WI38 (cell line): ENCODE measurements at regions not wholly inside any gene's neighbourhood (a gene's known extent, or its start where the extent isn't known, plus 50 kb on each side); places are given as distances from the start of the nearest gene placed in this dataset.

Source experiments
- H3K4me3 ChIP-seq: 2 replicates; pipeline ENCODE4 v1.5.1; 2011; ENCODE audit warnings: low read depth, mild to moderate bottlenecking, control low read depth, low read length
- CTCF ChIP-seq: IDR thresholded peaks from 2 replicates; pipeline ENCODE4 v1.5.1; 2012; ENCODE audit warnings: low read depth, mild to moderate bottlenecking, control low read depth, low read length

DNA sequence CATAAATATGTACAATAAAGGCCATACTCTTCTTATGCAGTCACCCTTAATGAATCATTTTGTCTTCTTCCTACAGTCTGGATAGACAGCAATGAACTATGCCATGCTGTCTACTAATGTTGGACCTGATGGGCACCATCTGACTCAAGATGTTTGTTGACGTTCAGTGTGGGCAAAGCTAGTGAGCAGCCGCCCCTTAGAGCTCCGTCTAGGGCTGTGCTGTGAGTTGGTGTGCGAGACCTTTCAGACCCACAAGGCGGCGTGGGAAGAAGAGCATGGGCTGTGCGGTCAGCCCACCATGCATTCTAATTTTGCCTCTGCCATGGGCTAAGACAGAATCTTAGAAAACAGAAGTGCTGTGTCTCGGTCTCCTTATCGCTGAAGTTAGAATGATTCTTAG is 829.4 kb downstream of the QKI start:
- H3K4me3 ChIP-seq: no peak overlapping the region
- no peak for TF ChIP-seq CTCF

DNA sequence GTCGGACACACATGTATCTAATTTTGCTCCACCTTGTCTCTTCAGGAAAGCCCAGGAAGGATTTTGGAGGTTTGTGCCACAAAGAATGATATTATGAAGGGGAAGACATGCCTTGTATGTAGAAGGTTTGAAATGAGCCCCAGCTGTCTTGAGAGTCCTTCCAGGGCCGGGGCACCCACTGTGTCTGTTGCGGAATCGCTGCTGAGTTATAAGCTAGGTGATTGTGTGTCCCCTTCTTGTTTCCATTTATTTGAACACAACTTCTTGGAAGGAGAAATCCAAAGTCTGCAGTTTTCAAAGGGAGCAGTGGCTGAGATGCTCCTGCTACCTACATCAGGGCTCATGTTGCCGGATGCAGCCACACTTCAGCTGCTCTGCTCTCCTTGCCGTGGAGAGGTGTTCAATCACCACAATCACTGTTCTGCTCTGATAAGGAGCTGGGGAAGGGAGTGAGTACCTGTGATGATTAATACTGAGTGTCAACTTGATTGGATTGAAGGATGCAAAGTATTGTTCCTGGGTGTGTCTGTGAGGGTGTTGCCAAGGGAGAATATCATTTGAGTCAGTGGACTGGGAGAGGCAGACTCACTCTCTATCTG is 828.6 kb downstream of the QKI start:
- H3K4me3 ChIP-seq: no peak overlapping the region
- no peak for TF ChIP-seq CTCF

GRCh38 chr6:164230804-164231203 is 816.3 kb downstream of the QKI start:
- H3K4me3 ChIP-seq: no peak overlapping the region
- TF ChIP-seq CTCF: no peak

DNA sequence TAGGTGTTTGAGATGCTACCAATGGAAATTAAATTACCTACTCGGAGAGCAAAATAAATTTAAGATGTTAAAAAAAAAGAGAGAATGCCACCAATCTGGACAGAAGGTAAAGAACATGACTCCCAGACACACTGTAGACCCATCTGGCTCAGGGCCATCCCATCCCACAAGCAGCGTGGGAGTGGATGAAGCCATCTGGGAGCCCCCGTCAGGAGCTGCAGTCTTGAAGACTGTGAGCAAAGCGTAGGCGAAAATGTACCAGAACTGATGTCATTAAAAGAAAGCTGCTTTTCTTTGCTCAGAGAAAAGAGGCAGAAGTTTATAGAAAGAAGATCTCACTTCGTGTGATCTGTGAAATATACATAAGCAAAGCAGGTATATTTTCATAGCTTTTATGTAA is 815.7 kb downstream of the QKI start:
- TF ChIP-seq CTCF: no peak

GRCh38 chr6:164229716-164230115 is 815.2 kb downstream of the QKI start:
- no peak for TF ChIP-seq CTCF
- no peak overlapping the region for H3K4me3 ChIP-seq

More for the DNA sequence above, 815.7 kb downstream of the QKI start:
- no peak overlapping the region for H3K4me3 ChIP-seq

- TF ChIP-seq CTCF: no peak
- H3K4me3 ChIP-seq: no peak overlapping the region
Measured at GRCh38 chr6:164227952-164228522, 813.5 kb downstream of the QKI start.

DNA sequence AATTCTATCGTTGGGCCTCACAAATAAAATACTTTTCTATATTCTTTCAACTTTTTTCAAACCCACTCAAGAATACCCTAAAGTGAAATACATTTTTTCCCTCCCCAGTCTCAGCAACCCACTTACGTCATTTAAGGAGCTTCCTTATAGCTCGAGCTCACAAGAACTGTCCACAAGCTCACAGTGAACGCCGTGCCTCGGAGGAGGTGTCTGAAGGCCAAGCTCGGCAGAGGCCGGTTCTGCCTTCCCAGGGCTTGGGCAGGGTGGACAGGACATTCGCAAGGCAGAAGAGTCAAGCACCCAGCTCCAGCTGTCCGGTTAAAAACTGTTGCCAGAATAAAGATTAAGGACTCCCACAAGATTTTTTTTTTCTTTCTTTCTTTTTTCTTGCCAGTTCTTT is 802.3 kb downstream of the QKI start:
- no peak for TF ChIP-seq CTCF
- H3K4me3 ChIP-seq: no peak overlapping the region
